Activated T-cell treated with anti-CD3 and anti-CD28 coated beads for 24 hours (primary cell): ENCODE measurements at regions not wholly inside any gene's neighbourhood (a gene's known extent, or its start where the extent isn't known, plus 50 kb on each side); places are given as distances from the start of the nearest gene placed in this dataset.
"Not testable (repeated sequence)": the region's sequence is repeated elsewhere in the genome, so short reads cannot be mapped to it uniquely, and the experiment has no call there.

Source experiments
- DNase-seq: peaks from one replicate; pipeline ENCODE4 v3.0.0-alpha.2; 2020; ENCODE audit warnings: low read depth

DNA sequence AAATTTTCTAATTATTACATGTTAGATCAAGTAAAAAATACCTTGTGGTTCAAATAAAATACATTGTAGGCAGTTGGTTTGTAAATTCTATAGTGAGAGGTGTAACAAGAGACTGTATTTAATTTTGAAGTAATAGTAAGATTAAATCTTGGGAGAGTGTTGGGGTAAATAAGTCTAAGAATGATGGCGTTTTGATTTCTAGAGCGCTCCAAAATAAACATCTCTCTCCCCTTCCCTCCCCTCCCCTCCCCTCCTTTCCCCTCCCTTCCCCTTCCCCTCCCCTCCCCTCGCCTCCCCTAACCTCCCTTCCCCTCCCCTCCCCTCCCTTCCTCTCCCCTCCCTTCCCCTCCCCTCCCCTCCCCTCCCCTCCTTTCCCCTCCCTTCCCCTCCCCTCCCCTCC is 200.6 kb upstream of the EEF2KMT start:
- no peak for DNase-seq

DNA sequence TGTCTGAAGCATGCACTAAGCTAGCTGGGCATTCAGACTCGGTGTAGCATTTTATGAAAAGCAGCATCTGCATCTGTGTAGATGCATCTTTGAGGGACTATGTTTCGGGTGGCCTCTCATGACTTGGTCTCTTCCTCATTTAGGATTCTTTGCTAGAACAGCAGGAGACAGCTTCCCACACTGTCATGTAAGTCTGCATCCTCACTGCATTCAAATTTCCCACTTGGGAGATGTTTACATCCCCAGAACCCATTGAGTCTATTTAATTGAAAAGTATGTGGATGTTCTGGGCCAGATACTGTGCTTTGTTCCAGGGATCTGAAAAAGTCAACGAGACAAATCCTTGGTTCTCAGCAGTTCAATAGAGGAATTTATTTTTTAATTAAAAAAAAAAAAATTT is 198.6 kb upstream of the EEF2KMT start:
- no peak for DNase-seq

- not testable (repeated sequence) for DNase-seq
Measured at GRCh38 chr16:5295304-5295703, 197.7 kb upstream of the EEF2KMT start.

- not testable (repeated sequence) for DNase-seq
Measured at GRCh38 chr16:5282152-5282551, 184.6 kb upstream of the EEF2KMT start.

GRCh38 chr16:5257462-5257861 is 159.9 kb upstream of the EEF2KMT start:
- DNase-seq = no peak

DNA sequence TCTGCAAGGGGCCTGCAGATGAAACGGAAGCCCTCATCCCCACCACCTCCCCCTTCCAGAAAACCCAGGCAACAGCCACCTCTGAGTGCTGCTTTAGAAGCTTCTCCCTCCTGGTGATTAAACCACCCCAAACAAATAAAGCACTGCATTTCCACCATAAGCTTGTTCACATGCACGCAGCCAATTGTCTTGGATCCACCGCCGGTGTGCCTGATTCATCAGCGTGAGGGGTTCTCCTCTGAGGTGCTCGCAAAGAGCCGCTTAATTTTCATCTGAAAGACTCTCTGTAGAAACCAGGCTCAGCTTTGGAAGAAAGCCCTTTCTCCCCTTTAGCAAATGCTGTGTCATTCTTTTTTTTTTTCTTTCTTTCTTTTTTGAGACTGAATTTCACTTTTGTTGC is 155.2 kb upstream of the EEF2KMT start:
- no peak for DNase-seq

DNA sequence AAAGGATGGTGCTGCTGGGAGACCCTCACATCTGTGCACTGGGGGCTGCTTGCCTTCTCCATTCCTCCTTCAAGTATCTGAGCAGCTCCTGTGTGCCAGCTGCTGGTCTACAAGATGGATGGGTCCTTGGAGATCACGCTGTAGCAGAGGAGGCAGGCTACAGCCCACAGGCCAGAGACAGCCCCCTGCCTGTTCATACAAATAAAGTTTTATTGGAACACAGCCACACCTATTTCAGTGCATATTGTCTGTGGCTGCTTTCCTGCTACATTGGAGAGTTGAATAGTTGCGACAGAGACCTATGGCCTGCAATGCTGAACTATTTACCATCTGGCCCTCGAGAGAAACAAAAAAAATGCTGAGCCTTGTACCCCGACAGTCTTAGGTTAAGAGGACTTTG is 149.8 kb upstream of the EEF2KMT start:
- not testable (repeated sequence) for DNase-seq

DNA sequence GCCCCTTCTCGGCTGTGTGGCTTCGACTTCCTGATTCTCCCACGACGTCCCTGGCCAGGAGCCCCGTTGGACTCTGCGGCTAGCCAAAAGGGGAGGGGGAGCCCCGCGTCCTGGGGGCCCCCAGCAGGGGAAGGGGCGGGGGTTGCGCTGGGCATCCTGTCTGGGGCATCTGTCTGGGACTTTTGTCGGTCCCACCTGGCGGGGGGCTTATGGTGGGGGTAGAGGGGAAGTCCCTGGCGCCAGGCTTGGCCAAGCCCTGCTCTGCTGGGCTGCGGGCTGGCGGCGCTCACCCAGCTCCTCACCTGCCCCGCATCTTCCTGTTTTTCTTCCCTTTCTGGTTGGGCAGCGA is 142.7 kb upstream of the EEF2KMT start:
- DNase-seq = not testable (repeated sequence)

DNA sequence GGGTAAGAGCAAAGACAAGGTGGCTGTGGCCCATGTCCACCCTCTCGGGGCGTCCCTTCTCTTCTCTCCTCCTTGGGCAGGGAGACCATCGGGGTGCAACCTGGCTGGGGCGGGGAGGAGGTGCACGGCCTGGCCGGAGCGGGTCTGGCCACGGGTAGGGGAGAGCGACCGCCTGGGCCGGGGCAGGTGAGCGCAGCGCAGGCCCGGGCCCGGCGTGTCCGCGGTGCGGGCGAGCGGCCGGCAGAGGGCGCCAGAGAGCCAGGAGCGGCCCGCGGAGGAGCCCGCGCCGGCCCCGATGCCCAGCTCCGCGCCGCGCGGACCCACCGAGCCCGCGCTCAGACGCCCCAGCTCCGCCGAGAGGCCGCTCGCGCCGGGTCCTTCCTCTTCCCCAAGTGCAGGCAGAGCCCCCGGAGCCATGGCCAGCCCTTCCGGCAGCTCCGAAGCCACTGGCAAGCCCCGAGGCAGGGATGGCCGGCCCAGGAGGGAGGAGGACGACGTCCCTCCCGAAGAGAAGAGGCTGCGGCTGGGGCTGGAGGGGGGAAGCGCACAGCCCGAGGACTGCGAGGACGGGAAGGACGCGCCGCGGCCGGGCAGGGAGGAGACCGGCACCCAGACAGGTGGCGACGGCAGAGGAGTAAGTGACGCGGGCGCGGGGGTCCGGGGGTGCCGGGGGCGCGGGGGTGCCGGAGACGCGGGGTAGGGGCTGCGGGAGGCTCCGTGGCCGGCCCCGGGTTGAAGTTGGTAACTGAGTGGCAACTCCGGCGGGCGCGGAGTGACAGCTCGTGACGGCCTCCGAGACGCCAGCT is 142.1 kb upstream of the EEF2KMT start:
- DNase-seq = peak; percentile 44

- no peak for DNase-seq
Measured at GRCh38 chr16:5235119-5235518, 137.5 kb upstream of the EEF2KMT start.

DNA sequence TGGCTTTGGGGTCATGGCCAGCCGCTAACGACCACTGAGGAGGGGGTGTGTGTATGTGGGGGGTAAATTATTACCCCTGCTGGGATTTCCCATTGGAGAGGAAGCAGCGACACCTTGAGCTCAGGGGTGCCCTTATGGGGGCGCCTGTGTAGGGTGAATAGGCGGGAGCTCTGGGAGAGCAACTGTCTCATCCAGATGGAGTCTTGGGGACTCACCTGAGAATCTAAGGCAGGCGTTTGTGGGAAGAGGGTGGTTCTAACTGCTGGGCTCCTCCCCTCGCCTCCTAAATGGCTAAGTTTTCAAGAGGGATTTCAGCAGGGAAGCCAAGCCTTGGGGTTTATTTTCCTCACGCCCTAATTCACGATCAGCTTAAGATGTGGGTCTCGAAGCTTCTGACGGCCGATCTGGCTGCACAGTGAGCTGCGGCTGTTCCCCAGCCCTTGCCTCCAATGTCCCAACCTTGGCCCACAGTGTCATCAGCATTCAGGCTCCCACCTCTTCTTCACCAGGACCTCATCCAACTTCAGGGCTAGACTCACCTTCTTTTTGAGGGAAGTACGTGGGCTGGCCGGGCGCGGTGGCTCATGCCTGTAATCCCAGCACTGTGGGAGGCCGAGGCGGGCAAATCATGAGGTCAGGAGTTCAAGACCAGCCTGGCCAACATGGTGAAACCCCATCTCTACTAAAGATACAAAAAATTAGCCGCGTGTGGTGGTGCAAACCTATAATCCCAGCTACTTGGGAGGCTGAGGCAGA is 136.9 kb upstream of the EEF2KMT start:
- DNase-seq = no peak

DNA sequence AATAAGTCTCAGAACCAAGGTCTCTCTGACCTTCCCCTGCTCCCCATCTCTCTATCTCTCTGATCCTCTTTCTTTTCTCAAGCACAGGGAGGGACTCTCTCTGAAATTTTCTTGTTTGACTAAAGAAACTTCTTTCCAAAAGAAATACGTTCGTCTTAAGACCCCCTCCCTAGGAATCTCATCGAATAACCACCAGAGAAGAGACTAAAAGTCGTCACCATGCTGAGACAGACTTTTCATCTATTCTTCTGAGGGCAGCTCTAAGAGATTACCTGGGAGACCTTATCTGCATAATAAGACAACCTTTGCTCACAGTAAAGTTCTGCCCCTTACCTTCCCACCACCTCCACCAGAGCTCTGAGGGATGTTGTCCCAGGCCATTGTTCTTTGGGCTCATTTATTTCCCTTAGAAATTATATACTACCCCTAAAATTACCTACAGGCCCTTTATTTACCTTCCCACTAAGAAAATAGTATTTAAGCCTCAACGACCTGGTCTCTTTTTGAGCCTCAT is 133.7 kb upstream of the EEF2KMT start:
- no peak for DNase-seq

GRCh38 chr16:5228369-5228768 is 130.8 kb upstream of the EEF2KMT start:
- no peak for DNase-seq

DNA sequence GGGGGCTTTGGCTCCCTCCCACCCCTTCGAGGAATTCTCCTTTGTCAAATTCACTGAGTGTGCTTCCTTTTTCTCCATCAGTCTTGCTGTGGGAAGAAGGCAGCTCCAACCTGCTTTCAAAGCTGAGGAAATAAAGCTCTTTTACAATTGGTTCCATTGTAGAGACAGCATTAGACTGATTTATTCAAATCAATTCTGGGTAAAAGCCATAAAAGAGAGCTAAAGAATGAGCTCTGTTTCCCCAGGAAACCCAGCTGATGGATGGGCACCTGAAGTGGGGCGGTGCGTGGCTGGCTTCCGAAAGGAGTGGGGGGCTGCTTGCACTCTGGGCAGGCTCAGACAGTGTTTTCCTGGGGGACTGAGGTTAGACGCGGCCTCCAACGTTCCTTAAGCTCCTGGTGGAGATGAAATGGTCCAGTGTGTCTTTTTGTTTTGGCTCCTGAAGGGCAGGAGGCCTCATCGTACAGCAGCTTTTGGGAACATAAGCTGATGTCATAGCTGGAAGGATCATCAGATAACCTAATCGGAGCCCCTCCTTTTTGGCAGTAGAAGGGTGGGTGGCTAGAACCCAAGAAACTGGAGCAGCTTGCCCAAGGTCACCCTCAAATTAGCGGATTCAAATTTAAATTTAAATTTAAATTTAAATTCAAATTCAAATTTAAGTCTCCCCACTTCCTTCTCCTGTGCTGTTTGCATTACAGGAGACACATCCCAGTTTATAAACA is 128.5 kb upstream of the EEF2KMT start:
- DNase-seq = no peak

- DNase-seq = no peak
Measured at GRCh38 chr16:5222761-5223160, 125.2 kb upstream of the EEF2KMT start.

GRCh38 chr16:5221831-5222230 is 124.2 kb upstream of the EEF2KMT start:
- DNase-seq = not testable (repeated sequence)

- DNase-seq = no peak
Measured at GRCh38 chr16:5220705-5221104, 123.1 kb upstream of the EEF2KMT start.

DNA sequence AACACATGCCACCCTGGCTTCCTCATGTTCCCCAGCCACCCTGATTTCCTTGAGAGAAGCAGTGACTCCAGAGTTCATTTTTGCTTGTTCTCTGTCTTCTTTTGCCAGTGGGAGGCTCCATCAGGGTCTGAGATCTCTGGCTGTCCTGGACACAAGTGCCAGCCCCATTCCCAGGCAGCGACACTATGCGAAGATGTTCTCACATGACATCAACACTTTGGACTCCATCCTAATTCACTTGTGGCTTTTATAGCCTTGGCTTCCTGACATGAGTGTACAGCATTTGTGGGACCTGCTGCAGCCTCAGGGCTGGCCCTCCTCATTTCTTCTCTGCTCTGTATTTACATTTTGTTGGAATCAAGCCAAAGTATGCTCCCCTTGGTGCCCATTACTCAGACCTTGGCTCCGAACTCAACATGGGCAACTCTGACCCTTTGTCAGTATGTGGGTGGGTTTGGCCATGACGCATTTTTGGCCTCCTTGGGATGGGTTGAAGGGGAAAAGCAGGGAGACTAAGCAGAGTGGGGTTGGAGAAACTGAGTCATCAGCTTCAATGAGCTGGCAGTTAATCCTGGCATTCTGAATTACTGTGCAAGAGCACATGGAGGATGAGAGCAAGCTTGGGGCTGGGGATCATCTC is 119.0 kb upstream of the EEF2KMT start:
- no peak for DNase-seq

- no peak for DNase-seq
Measured at GRCh38 chr16:5215901-5216300, 118.3 kb upstream of the EEF2KMT start.

GRCh38 chr16:5214466-5214865 is 116.9 kb upstream of the EEF2KMT start:
- DNase-seq = no peak

DNA sequence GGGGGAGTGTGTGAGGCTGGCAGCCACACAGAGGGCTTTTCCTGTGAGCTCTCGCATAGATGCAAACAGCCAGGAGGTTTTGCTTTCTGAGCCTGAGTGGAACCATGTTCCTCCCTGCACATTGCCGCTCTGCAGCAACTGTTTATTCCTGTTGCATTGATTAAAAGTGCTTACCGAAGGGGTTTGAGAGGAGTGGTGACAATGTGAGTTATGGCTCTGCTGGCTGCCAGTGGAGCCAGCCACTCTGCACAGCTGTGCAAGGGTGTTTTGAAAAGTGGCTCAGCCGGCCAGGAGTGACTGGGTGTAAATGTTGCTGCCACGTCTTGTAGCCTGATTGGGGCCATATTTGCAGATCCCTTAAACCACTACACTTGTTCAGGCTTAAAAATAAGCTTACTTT is 114.9 kb upstream of the EEF2KMT start:
- not testable (repeated sequence) for DNase-seq

DNA sequence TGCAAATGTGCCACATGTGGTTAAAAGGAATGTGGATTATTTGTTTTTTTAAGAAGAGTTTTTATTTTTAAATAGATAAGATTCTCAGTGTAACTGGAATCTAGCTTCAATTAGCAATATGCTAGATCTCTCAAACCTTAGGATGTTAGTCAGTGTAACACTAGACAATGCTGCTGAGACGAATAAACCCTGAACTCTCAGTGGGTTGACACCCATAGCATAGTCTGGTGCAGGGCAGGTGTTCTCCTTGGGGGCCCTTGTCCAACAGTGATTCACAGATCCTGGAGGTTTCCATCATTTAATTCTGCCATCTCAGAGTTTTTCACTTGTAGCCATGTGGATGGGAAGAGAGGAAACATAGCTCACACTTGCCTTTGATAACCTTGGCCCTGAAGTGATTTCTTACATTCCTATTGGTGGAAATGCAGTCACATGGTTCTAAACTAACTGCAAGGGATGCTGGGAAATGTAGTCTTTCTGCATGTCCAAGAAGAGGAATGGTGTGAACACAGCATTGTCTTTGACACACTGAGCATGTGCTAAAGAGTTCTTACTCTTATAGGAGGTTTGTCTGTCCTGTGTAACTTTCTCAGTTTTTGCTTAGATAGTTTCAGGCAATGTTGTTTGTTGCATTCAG is 110.4 kb upstream of the EEF2KMT start:
- not testable (repeated sequence) for DNase-seq
